ENCODE measurements at regions not wholly inside any gene's neighbourhood (a gene's known extent, or its start where the extent isn't known, plus 50 kb on each side); places are given as distances from the start of the nearest gene placed in this dataset.

DNA sequence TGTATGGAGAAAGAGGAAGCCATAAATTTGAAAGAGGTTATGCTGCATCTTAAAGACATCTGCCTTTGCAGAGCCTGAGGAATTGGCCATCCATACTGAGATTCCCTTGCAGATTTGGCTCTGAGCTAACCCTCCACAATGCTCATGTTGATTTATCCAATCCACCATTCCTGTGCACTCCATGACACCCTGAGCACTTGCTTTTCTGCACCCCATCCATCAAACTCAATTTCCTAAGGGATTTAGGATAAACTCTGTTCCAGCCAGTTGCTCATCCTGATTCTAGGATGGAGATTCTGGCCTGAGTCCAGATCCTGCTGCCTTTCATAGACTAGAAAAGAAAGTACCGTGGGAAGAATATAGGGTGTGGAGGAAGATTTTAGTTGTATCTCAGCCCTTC lies 379.2 kb upstream of the LARGE1 start:
- TF ChIP-seq CTCF (IDR thresholded peaks at IDR 0.05) (no peak), POLR2AphosphoS5 (IDR thresholded peaks at IDR 0.05) (no peak), POLR2A (IDR thresholded peaks at IDR 0.05) (no peak)
